Stimulated activated CD4-positive, alpha-beta T cell treated with anti-CD3 and anti-CD28 coated beads, Interleukin-12 subunit alpha, Interleukin-12 subunit beta, amount 100 ng/mL, for 4 hours (primary cell): ENCODE measurements at regions not wholly inside any gene's neighbourhood (a gene's known extent, or its start where the extent isn't known, plus 50 kb on each side); places are given as distances from the start of the nearest gene placed in this dataset.

Source experiments
- DNase-seq: peaks from one replicate; pipeline ENCODE4 v3.0.0-alpha.2; 2020

- DNase-seq = no peak
Measured at GRCh38 chr6:95511404-95511803, 65.9 kb upstream of the MANEA start.

GRCh38 chr6:95515975-95516374 is 61.4 kb upstream of the MANEA start:
- no peak for DNase-seq

- DNase-seq = no peak
Measured at GRCh38 chr6:95517004-95517403, 60.3 kb upstream of the MANEA start.

- DNase-seq = no peak
Measured at GRCh38 chr6:95517568-95517967, 59.8 kb upstream of the MANEA start.

GRCh38 chr6:95518630-95519227 is 58.6 kb upstream of the MANEA start:
- DNase-seq = no peak

- DNase-seq = no peak
Measured at GRCh38 chr6:95519228-95520037, 57.9 kb upstream of the MANEA start.

GRCh38 chr6:95521181-95521580 is 56.2 kb upstream of the MANEA start:
- DNase-seq = no peak
